A204.1 (cell line): ENCODE measurements at regions not wholly inside any gene's neighbourhood (a gene's known extent, or its start where the extent isn't known, plus 50 kb on each side); places are given as distances from the start of the nearest gene placed in this dataset.

Source experiments
- FAIRE-seq: peaks from 2 replicates; lab custom pipeline; 2012; peaks lifted over from hg19 to GRCh38; lab: Jason Lieb, UNC

GRCh38 chr12:66964629-66965028 is 285.8 kb upstream of the GRIP1 start:
- FAIRE-seq, result no peak

- FAIRE-seq, result no peak
These were observed 286.7 kb upstream of the GRIP1 start for GRCh38 chr12:66965621-66966020.

GRCh38 chr12:66971816-66972215 is 292.9 kb upstream of the GRIP1 start:
- FAIRE-seq, result no peak

GRCh38 chr12:66976526-66976925 is 292.6 kb upstream of the CAND1 start:
- FAIRE-seq, result no peak

- FAIRE-seq, result no peak
These were observed 290.4 kb upstream of the CAND1 start for GRCh38 chr12:66978802-66979201.

GRCh38 chr12:66979251-66979650 is 289.9 kb upstream of the CAND1 start:
- FAIRE-seq, result no peak

GRCh38 chr12:66984077-66984476 is 285.1 kb upstream of the CAND1 start:
- FAIRE-seq, result no peak

- no peak for FAIRE-seq
These were observed 284.2 kb upstream of the CAND1 start for GRCh38 chr12:66984962-66985361.

- no peak for FAIRE-seq
These were observed 270.0 kb upstream of the CAND1 start for GRCh38 chr12:66999141-66999540.

- FAIRE-seq, result no peak
These were observed 267.9 kb upstream of the CAND1 start for GRCh38 chr12:67001251-67001650.

GRCh38 chr12:67002720-67003119 is 266.4 kb upstream of the CAND1 start:
- FAIRE-seq, result no peak

- FAIRE-seq, result no peak
These were observed 262.5 kb upstream of the CAND1 start for GRCh38 chr12:67006610-67007009.

GRCh38 chr12:67014642-67015041 is 254.5 kb upstream of the CAND1 start:
- no peak for FAIRE-seq

GRCh38 chr12:67018105-67018504 is 251.1 kb upstream of the CAND1 start:
- no peak for FAIRE-seq

- no peak for FAIRE-seq
These were observed 250.1 kb upstream of the CAND1 start for GRCh38 chr12:67019070-67019469.

GRCh38 chr12:67025543-67026114 is 243.5 kb upstream of the CAND1 start:
- FAIRE-seq, result no peak

GRCh38 chr12:67026487-67027246 is 242.5 kb upstream of the CAND1 start:
- no peak for FAIRE-seq

- no peak for FAIRE-seq
These were observed 240.6 kb upstream of the CAND1 start for GRCh38 chr12:67028529-67028928.

GRCh38 chr12:67034110-67034879 is 234.9 kb upstream of the CAND1 start:
- FAIRE-seq, result no peak

GRCh38 chr12:67035121-67035520 is 234.0 kb upstream of the CAND1 start:
- no peak for FAIRE-seq

GRCh38 chr12:67038486-67038885 is 230.7 kb upstream of the CAND1 start:
- FAIRE-seq, result no peak

- FAIRE-seq, result no peak
These were observed 228.9 kb upstream of the CAND1 start for GRCh38 chr12:67039995-67040860.

GRCh38 chr12:67040861-67041137 is 228.4 kb upstream of the CAND1 start:
- FAIRE-seq, result no peak
